ENCODE measurements at regions not wholly inside any gene's neighbourhood (a gene's known extent, or its start where the extent isn't known, plus 50 kb on each side); places are given as distances from the start of the nearest gene placed in this dataset.

GRCh38 chr12:59453475-59453874 is 142.4 kb upstream of the SLC16A7 start:
- TF ChIP-seq CTCF (conservative IDR thresholded peaks at IDR 0.05 in 1 of 2, IDR thresholded peaks at IDR 0.05 in 1 of 2; ENCODE audit: low read depth in 1 of 2, low read length in 2 of 2) (no peak), EZH2 (IDR thresholded peaks at IDR 0.05; ENCODE audit: low read length, missing control alignments) (no peak)
